Ramos (cell line): ENCODE measurements at regions not wholly inside any gene's neighbourhood (a gene's known extent, or its start where the extent isn't known, plus 50 kb on each side); places are given as distances from the start of the nearest gene placed in this dataset.
"Not testable (repeated sequence)": the region's sequence is repeated elsewhere in the genome, so short reads cannot be mapped to it uniquely, and the experiment has no call there.

Source experiments
- in situ Hi-C: fragments of 300-500 bp; cut with MboI; formaldehyde crosslinking; loops from one replicate; pipeline ENCODE4 v1.14.3; 2022; ENCODE audit warnings: low sequenced_read_pairs; ENCODE audit not compliant: unreplicated experiment

DNA sequence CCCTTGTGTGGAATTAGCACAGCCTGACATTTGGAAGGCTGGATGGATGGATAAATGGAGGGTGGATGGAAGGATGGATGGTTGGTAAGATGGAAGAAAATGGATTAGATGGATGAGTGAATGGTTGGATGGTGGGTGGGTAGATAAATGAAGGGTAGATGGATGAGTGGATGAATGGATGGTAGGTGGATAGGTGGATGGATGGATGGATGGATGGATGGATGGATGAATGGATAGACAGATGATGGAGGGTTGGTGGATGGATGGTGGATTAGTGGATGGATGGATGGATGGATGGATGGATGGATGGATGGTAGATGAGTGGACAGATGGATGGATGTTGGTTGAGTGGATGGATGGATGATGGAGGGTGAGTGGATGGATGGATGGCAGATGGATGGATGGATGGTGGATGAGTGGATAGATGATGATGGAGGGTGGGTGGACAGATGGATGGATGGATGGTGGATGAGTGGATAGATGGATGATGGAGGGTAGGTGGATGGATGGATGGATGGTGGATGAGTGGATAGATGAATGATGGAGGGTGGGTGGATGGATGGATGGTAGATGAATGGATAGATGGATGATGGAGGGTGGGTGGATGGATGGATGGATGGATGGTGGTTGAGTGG lies 175.6 kb upstream of the PPP1R26 start:
- in situ Hi-C loops: no loop called here

DNA sequence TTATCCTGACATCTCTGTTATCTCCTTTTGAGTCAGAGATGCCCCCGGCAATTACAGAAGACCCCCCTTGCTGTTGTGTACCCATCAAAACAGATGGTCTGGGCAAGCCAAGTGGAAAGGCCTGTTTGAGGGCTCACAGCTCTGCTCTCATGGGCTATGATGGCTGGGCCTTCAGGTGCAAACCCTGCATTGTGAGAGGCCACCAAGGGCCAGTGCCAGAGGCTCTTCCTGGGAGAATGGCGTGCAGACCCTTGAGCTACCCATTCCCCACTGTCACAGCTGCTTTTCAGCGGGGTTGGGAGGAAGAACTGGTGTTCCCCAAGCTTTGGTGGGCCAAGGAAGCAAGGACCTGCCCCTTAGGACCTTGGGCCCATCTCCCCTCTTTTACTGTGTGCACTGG lies 174.7 kb upstream of the PPP1R26 start:
- in situ Hi-C loops: no loop called here

DNA sequence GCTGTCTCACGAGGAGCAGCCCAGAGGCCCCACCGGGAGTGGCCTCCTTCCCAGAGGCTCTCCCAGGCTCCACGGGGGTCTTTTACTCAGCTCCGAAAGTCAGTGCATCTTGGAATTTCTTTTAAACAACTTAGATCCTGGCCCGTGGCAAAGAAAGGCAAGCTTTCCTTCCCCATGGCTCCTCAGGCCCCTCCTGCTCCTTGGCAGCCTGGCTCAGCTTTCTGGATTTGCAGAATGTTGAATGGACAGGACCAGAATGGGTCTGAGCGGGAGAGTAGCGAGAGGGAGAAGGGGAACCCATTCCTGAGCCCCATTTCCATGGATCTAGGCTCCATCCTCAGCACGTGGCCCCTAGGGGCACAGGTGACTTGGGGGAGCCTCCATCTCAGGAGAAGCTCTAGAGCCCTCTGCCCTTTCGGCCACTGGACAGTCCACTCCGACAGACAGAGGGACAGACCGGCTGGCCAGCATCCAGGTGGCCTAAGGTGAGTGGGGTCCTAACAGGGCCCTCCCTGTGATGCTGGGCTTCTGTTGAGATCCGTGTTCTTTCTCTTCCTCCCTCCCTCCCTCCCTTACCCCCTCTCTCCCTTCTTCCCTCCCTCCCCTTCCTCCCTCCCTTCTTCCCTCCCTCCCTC lies 173.9 kb upstream of the PPP1R26 start:
- in situ Hi-C loops: no loop called here

GRCh38 chr9:135306699-135307098 lies 172.9 kb upstream of the PPP1R26 start:
- in situ Hi-C loops: no loop called here

DNA sequence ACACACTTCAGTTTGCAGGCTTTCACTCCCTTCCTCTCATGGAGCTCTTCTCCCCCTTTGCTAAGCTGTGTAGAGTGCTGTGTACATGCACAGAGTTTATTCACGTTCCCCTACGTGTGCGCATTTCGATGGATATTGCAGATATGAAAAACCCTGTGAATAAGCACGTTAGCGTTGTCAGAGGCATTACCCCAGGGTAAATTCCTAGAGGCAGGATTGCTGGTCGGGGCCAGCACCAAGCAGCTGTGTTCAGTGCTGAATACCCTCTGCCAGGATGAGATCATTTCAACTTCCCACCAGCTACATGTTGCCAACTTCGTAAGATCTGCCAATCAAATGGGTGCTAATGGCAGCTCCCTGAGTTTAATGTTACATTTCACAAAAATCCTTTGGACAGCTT lies 172.3 kb upstream of the PPP1R26 start:
- in situ Hi-C loops: no loop called here

- in situ Hi-C loops: not testable (repeated sequence)
Measured at GRCh38 chr9:135307919-135308318, 171.7 kb upstream of the PPP1R26 start.

DNA sequence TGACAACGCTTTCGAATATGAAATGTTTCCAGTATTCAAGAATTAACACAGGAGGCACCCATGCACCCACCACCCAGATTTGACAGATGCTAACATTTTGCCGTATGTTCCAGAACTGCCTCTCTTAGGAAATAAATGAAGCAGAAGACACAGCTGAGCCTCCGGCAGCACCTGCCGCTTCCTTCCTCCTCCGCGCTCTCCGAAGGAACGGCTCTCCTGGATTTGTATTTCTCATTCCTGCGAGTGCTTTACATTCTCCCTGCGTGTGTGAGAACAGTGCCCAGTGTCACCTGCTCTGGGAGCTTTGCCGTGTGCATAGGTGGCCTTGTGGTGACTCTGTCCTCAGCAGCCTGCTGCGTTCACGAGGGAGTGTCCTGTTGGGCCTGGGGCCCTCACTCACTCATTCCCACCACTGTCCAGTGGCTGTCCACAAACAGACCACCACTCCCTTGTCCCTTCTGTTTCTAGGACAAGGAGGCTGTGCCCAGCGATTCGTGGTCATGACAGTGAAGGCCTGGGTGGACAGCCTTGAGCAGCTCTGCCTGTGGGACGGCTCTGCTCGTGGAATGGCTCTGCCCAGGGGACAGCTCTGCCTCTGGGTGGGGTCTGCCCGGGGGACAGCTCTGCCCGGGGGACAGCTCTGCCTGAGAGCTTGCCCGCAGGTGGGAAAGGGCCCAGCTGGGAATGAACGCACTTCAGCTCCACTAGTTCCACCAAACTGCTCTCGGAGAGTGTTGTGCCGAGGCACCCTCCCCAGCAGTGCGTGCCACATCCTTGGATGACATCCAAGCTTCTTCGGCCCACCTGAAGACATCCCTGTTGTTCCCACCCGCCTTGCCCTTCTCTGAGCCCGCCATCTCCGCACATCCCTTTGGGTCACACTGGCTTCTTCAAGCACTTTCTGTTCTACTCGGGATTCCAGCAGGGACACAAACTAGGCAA lies 170.5 kb upstream of the PPP1R26 start:
- in situ Hi-C loops: no loop called here

DNA sequence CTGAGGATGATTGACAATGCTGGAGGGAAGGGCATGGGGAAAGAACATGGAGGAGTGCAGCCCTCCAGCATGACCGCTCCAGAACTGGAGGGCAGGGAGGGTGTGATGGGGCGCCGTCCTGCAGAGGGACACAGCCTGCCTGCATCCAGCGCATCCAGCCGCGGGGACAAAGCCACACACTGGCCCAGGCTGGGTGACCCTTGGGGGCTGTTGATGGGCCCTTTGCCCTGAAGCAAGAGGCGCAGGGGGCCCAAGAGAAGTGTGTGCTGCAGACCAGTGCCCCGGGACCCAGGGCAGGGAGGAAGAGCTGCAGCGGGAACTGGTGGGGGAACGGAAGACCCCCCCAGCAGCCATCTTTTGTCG lies 169.8 kb upstream of the PPP1R26 start:
- in situ Hi-C loops: no loop called here

GRCh38 chr9:135310134-135310533 lies 169.4 kb upstream of the PPP1R26 start:
- in situ Hi-C loops: no loop called here

DNA sequence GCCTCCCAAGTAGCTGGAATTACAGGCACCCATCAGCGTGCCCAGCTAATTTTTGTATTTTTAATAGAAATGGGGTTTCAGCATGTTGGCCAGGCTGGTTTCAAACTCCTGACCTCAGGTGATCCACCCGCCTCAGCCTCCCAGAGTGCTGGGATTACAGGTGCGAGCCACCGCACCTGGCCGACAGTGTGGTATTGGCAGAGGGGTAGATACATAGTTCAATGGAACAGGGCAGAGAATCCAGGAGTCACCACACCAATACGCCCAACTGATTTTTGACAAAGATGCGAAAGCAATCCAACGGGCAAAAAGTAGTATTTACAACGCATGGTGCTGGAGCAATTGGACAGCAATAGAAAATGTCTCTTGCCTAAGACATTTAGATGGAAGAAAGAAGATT lies 164.0 kb upstream of the PPP1R26 start:
- in situ Hi-C loops: no loop called here

DNA sequence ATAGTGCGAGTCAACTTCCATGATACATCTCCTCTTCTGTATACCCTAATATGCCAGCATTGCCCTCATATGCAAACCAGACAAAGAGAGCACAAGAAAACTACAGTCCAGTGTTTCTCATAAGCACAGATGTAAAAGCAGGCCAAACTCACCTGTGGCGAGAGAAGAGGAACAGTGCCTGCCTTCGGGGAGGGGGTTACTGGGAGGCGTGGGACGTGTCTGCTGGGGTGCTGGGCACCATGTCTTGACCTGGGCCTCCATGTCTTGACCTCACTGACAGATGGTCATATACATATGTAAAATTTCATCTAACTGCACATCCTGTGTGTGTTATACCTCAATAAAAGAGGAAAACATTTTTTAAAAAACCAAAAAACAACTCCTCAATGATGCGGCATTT lies 159.3 kb upstream of the PPP1R26 start:
- in situ Hi-C loops: no loop called here

DNA sequence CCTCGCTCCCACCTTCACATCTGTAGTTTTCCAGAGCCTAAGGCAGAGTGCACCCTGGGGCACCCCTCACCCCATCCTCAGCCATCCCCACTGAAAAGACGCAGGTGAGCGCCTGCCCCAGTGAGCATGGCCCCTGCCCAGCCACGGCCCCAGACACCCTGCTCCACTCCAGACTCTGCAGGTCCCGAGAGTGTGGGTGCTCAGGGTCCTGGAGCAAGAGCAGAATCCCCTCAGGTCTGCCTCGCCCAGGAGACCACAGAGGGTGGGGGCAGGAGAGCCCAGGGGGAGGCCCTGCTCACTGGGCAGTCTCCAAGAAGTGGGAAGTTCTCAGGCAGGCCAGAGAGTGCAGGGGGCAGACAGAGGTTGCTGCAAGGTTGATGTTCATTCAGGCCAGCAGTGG lies 158.6 kb upstream of the PPP1R26 start:
- in situ Hi-C loops: no loop called here

DNA sequence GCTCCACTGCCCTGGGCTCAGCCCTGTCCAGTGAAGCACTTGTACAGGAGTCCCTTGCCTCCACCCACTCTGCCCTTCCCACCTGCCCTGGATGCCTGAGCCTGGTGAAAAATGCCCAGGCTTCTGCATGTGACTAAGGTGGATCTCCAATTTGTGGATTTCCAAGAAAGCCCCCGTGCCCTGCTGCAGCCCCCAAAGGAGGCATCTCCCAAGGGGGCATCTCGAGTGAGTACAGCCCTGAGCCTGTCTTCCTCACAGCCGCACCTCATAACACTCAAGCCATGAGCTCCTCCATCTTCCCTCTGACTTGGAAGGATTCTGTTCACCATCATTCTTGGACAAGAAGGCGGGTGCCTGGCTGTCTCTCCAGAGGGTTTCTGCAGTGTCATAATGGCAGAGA lies 158.0 kb upstream of the PPP1R26 start:
- in situ Hi-C loops: no loop called here

DNA sequence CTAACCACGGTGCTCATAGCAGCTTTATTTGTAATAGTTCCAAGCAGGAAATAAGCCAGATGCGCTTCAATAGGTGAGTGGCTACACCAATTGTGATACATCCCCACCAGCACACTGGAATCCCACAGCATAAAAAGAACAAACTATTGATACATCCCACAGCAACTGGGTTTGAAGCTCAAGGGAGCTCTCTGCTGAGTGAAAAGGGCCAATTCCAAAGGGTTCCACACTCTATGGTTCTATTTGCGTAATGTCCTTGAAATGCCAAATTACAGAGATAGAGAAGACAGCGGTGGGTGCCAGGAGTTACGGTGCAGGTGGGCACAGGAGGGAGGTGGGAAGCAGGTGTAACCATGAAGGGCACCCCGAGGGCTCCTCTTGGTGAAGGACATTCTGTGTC lies 155.3 kb upstream of the PPP1R26 start:
- in situ Hi-C loops: no loop called here

GRCh38 chr9:135326141-135326540 lies 153.4 kb upstream of the PPP1R26 start:
- in situ Hi-C loops: no loop called here

GRCh38 chr9:135326633-135327152 lies 152.9 kb upstream of the PPP1R26 start:
- in situ Hi-C loops: no loop called here

- in situ Hi-C loops: no loop called here
Measured at GRCh38 chr9:135328485-135329417, 150.8 kb upstream of the PPP1R26 start.

DNA sequence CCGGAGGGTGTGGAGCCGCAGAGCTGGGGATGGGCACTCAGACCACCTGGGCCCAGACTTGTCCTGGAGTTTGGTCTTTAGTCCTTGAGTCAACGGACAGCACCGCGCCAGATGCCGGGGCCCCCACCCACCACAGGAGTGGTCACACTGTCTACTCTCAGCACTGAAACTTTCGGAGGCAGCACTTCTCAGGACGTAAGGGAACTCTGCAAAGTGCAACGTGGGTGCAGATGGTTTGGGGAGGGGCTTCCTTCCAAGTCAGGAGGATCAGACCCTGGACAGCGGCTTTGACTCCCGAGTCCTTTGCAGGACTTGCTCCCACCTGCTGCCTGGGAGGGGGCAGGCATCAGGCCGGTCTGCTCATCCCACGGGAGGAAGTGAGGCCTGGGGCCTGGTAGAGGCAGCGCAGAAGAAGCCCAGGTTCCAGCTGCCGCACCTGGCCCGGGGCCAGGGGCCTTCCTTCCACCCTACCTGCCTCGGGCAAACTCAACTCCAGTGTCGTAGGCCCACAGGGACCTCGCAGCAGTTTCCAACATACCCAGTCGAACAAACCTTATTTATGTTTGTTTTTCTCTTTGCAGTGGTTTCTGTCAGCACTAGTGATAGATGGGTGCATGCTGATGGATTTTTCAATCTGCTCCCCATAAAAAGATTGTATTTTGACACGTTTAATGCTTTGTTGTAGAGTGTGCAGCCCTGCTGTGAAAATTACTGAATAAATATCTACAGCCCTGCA lies 149.8 kb upstream of the PPP1R26 start:
- in situ Hi-C loops: no loop called here

- in situ Hi-C loops: no loop called here
Measured at GRCh38 chr9:135330307-135330631, 149.3 kb upstream of the PPP1R26 start.
